ENCODE measurements at regions not wholly inside any gene's neighbourhood (a gene's known extent, or its start where the extent isn't known, plus 50 kb on each side); places are given as distances from the start of the nearest gene placed in this dataset.

DNA sequence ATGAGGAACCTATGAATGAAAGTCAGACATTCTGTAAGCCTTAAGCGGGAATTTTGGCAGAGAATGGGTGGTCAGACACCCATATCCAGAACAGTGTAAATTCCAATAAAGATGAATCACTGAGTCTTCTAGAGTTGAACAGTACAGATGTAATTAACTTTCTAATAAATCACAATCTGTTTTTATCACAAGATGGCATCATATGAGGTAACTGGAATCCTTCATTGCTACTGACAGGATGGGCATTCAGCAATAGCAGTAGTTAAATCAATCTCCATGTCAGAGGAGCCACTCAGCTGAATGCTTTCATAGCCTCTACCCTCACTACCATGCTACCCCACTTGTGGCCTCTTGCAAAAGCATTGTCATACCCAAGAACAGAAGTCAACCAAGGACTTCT lies 690.3 kb downstream of the AMY1C start:
- no peak for TF ChIP-seq EZH2 (IDR thresholded peaks at IDR 0.05; ENCODE audit: low read depth)
- TF ChIP-seq, protein P1, sequence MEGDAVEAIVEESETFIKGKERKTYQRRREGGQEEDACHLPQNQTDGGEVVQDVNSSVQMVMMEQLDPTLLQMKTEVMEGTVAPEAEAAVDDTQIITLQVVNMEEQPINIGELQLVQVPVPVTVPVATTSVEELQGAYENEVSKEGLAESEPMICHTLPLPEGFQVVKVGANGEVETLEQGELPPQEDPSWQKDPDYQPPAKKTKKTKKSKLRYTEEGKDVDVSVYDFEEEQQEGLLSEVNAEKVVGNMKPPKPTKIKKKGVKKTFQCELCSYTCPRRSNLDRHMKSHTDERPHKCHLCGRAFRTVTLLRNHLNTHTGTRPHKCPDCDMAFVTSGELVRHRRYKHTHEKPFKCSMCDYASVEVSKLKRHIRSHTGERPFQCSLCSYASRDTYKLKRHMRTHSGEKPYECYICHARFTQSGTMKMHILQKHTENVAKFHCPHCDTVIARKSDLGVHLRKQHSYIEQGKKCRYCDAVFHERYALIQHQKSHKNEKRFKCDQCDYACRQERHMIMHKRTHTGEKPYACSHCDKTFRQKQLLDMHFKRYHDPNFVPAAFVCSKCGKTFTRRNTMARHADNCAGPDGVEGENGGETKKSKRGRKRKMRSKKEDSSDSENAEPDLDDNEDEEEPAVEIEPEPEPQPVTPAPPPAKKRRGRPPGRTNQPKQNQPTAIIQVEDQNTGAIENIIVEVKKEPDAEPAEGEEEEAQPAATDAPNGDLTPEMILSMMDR (conservative IDR thresholded peaks at IDR 0.05): no peak
- no peak for DNase-seq
- H3K4me3 ChIP-seq: no peak overlapping the region
- no peaks in the 10 kb centered on the region for H3F3A ChIP-seq (ENCODE audit: insufficient read depth, low read depth)
- peaks cover 3% of the 10 kb centered on the region; the same call in 1 of the 2 replicates for H3K9me2 ChIP-seq (ENCODE audit: insufficient read depth)
- H3K27ac ChIP-seq: no peak overlapping the region
- CTCF ChIA-PET: no interaction called here
- H4K20me1 ChIP-seq (ENCODE audit: insufficient read depth): no peaks in the 10 kb centered on the region
- no peaks in the 10 kb centered on the region for H3K9me3 ChIP-seq (ENCODE audit: insufficient read depth, low read depth)
- POLR2A ChIA-PET (ENCODE audit: unreplicated experiment): no interaction called here
- intact Hi-C loops (cut with micrococcal nuclease; ENCODE audit: unreplicated experiment): no loop called here
- H2AFZ ChIP-seq: no peak overlapping the region
- H3K4me1 ChIP-seq (replicated peaks; ENCODE audit: insufficient read depth): no peaks in the 10 kb centered on the region
- BruUV-seq (replicated peaks): no TSS peak
- no peaks in the 10 kb centered on the region for H3K79me2 ChIP-seq (ENCODE audit: low read depth)
- no peak overlapping the region for H3K4me2 ChIP-seq
- no peaks in the 10 kb centered on the region for H3K36me3 ChIP-seq (ENCODE audit: low read depth)
- H3K27me3 ChIP-seq (ENCODE audit: insufficient read depth, low read depth): no peaks in the 10 kb centered on the region

DNA sequence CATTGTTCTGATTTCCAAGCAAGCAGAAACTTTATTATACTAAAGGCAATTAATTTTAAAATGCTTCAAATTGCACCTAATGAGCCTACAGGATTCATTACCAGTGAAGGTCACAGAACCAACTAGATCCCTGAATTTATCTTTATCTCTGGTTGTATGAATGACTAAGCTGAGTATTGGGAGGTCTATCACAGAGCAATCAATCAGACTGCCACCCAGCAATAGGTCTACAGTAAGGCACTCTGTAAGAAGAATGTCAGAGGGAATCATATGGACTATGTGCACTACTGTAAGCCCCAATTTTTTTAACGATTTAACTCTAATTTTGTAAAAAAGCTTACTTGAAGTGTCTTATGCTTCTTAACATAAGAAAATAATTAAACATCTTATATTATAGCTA lies 707.0 kb downstream of the AMY1C start:
- no peaks in the 10 kb centered on the region for H3K27me3 ChIP-seq (ENCODE audit: insufficient read depth, low read depth)
- H3K4me3 ChIP-seq: no peak overlapping the region
- no peaks in the 10 kb centered on the region for H3K9me2 ChIP-seq (ENCODE audit: insufficient read depth)
- no peak for DNase-seq
- no peaks in the 10 kb centered on the region for H4K20me1 ChIP-seq (ENCODE audit: insufficient read depth)
- H3K9me3 ChIP-seq (ENCODE audit: insufficient read depth, low read depth): peaks cover 7% of the 10 kb centered on the region; the same call in 1 of the 2 replicates
- H3K27ac ChIP-seq: no peak overlapping the region
- intact Hi-C loops (cut with micrococcal nuclease; ENCODE audit: unreplicated experiment): no loop called here
- ChIA-PET CTCF (interaction anchor here (0.6 kb wide), 1 partner anchor 186 kb away, joined by 7 read pairs; no protein-coding TSS in a partner anchor), POLR2A (ENCODE audit: unreplicated experiment) (no interaction called here)
- no peaks in the 10 kb centered on the region for H3F3A ChIP-seq (ENCODE audit: insufficient read depth, low read depth)
- H3K4me1 ChIP-seq (replicated peaks; ENCODE audit: insufficient read depth): no peaks in the 10 kb centered on the region
- BruUV-seq (replicated peaks): no TSS peak
- no peak for TF ChIP-seq EZH2 (IDR thresholded peaks at IDR 0.05; ENCODE audit: low read depth)
- TF ChIP-seq, protein P1 (conservative IDR thresholded peaks at IDR 0.05): no peak
- no peaks in the 10 kb centered on the region for H3K36me3 ChIP-seq (ENCODE audit: low read depth)
- no peaks in the 10 kb centered on the region for H3K79me2 ChIP-seq (ENCODE audit: low read depth)
- no peak overlapping the region for H2AFZ ChIP-seq
- H3K4me2 ChIP-seq: no peak overlapping the region

- Histone ChIP-seq H3K79me2 (ENCODE audit: low read depth) (no peaks in the 10 kb centered on the region), H3K36me3 (ENCODE audit: low read depth) (no peaks in the 10 kb centered on the region), H3K27ac (no peak overlapping the region), H3K4me2 (no peak overlapping the region), H2AFZ (no peak overlapping the region), H3K9me3 (ENCODE audit: insufficient read depth, low read depth) (peaks cover 7% of the 10 kb centered on the region; the same call in 1 of the 2 replicates), H3K4me1 (replicated peaks; ENCODE audit: insufficient read depth) (no peaks in the 10 kb centered on the region), H3F3A (ENCODE audit: insufficient read depth, low read depth) (no peaks in the 10 kb centered on the region), H3K27me3 (ENCODE audit: insufficient read depth, low read depth) (no peaks in the 10 kb centered on the region), H3K4me3 (no peak overlapping the region), H3K9me2 (ENCODE audit: insufficient read depth) (no peaks in the 10 kb centered on the region), H4K20me1 (ENCODE audit: insufficient read depth) (no peaks in the 10 kb centered on the region)
- DNase-seq: no peak
- ChIA-PET CTCF (no interaction called here), POLR2A (ENCODE audit: unreplicated experiment) (no interaction called here)
- no TSS peak for BruUV-seq (replicated peaks)
- intact Hi-C loops (cut with micrococcal nuclease; ENCODE audit: unreplicated experiment): no loop called here
- TF ChIP-seq, protein P1 (conservative IDR thresholded peaks at IDR 0.05): no peak
- TF ChIP-seq EZH2 (IDR thresholded peaks at IDR 0.05; ENCODE audit: low read depth): no peak
Observed at GRCh38 chr1:104459886-104460285, 710.2 kb downstream of the AMY1C start.

Measured in PC-9 (cell line).